ENCODE measurements at regions not wholly inside any gene's neighbourhood (a gene's known extent, or its start where the extent isn't known, plus 50 kb on each side); places are given as distances from the start of the nearest gene placed in this dataset.

- TF ChIP-seq YY1 (IDR thresholded peaks at IDR 0.05; ENCODE audit: insufficient read depth, insufficient read length) (no peak), SUZ12 (IDR thresholded peaks at IDR 0.05; ENCODE audit: extremely low read depth, insufficient read depth, insufficient read length) (no peak), ZNF274 (IDR thresholded peaks at IDR 0.05; ENCODE audit: low read depth, low read length) (no peak)
Measured at GRCh38 chr2:8327371-8328100, 354.3 kb upstream of the ID2 start.

Data from NT2/D1 (cell line).